ENCODE measurements at regions not wholly inside any gene's neighbourhood (a gene's known extent, or its start where the extent isn't known, plus 50 kb on each side); places are given as distances from the start of the nearest gene placed in this dataset.

DNA sequence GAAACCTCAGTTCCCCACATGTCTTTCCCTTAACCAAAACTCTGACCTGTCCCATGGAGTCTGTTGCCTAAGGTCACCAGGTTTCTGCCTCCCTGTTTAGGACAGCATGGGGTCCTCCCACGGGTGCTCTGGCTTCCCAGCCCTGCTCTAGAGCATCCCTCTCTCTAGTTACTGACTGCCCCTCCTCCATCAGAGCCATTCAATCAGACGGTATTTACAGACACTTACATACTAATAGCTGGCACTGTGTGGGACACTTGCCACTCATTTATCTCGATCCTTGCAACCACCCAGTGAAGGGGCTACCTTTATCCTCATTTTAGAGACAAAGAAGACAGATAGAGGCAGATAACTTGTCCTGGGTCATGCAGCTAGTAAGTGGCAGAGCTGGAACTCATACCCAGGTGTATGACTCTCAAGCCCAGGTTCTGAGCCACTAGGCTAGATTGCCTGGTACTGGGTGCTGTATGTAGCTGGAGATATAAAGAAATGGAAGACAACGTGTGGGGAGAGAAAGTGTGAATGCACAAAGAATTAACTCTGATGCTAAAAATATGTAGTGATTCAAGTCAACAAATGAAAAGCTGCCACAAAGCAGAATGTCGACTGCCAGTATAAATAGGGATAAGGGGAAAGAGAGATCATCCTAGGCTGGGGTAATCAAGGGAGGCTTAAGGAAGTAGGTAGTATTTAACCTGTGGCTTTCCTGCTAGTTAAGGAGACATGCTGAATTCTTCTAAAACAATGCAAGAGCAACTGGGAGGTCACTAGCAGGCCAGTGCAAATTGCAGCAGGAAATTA, 52.5 kb upstream of the PDE8B start:
- TF ChIP-seq, protein P1, sequence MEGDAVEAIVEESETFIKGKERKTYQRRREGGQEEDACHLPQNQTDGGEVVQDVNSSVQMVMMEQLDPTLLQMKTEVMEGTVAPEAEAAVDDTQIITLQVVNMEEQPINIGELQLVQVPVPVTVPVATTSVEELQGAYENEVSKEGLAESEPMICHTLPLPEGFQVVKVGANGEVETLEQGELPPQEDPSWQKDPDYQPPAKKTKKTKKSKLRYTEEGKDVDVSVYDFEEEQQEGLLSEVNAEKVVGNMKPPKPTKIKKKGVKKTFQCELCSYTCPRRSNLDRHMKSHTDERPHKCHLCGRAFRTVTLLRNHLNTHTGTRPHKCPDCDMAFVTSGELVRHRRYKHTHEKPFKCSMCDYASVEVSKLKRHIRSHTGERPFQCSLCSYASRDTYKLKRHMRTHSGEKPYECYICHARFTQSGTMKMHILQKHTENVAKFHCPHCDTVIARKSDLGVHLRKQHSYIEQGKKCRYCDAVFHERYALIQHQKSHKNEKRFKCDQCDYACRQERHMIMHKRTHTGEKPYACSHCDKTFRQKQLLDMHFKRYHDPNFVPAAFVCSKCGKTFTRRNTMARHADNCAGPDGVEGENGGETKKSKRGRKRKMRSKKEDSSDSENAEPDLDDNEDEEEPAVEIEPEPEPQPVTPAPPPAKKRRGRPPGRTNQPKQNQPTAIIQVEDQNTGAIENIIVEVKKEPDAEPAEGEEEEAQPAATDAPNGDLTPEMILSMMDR (IDR thresholded peaks at IDR 0.05; ENCODE audit: unreplicated experiment) = no peak
- Mint-ChIP-seq H3K9me3 (ENCODE audit: low read depth, unreplicated experiment) (no peaks in the 10 kb centered on the region), H3K27me3 (ENCODE audit: unreplicated experiment) (no peaks in the 10 kb centered on the region), H3K4me3 (ENCODE audit: low read depth, unreplicated experiment) (no peak overlapping the region), H3K4me1 (ENCODE audit: low read depth, unreplicated experiment) (no peaks in the 10 kb centered on the region), H3K36me3 (ENCODE audit: insufficient read depth, unreplicated experiment) (no peaks in the 10 kb centered on the region), H3K27ac (ENCODE audit: unreplicated experiment) (no peak overlapping the region)
- no TSS peak for BruUV-seq (replicated peaks)
- CTCF ChIA-PET = no interaction called here
- no peak for DNase-seq
- intact Hi-C loops (cut with micrococcal nuclease; ENCODE audit: unreplicated experiment) = no loop called here

GRCh38 chr5:77156379-77156778, 54.1 kb upstream of the PDE8B start:
- DNase-seq = no peak
- intact Hi-C loops (cut with micrococcal nuclease; ENCODE audit: unreplicated experiment) = no loop called here
- no TSS peak for BruUV-seq (replicated peaks)
- CTCF ChIA-PET = no interaction called here
- TF ChIP-seq, protein P1 (IDR thresholded peaks at IDR 0.05; ENCODE audit: unreplicated experiment) = no peak
- Mint-ChIP-seq H3K27me3 (ENCODE audit: unreplicated experiment) (no peaks in the 10 kb centered on the region), H3K36me3 (ENCODE audit: insufficient read depth, unreplicated experiment) (no peaks in the 10 kb centered on the region), H3K27ac (ENCODE audit: unreplicated experiment) (no peak overlapping the region), H3K4me3 (ENCODE audit: low read depth, unreplicated experiment) (no peak overlapping the region), H3K4me1 (ENCODE audit: low read depth, unreplicated experiment) (no peaks in the 10 kb centered on the region), H3K9me3 (ENCODE audit: low read depth, unreplicated experiment) (no peaks in the 10 kb centered on the region)

- BruUV-seq (replicated peaks) = no TSS peak
- no peak for DNase-seq
- CTCF ChIA-PET = no interaction called here
- intact Hi-C loops (cut with micrococcal nuclease; ENCODE audit: unreplicated experiment) = no loop called here
- TF ChIP-seq, protein P1 (IDR thresholded peaks at IDR 0.05; ENCODE audit: unreplicated experiment) = no peak
- Mint-ChIP-seq H3K4me1 (ENCODE audit: low read depth, unreplicated experiment) (no peaks in the 10 kb centered on the region), H3K27me3 (ENCODE audit: unreplicated experiment) (no peaks in the 10 kb centered on the region), H3K9me3 (ENCODE audit: low read depth, unreplicated experiment) (no peaks in the 10 kb centered on the region), H3K4me3 (ENCODE audit: low read depth, unreplicated experiment) (no peak overlapping the region), H3K27ac (ENCODE audit: unreplicated experiment) (no peak overlapping the region), H3K36me3 (ENCODE audit: insufficient read depth, unreplicated experiment) (no peaks in the 10 kb centered on the region)
Observed at GRCh38 chr5:77155179-77155785, 55.2 kb upstream of the PDE8B start.

DNA sequence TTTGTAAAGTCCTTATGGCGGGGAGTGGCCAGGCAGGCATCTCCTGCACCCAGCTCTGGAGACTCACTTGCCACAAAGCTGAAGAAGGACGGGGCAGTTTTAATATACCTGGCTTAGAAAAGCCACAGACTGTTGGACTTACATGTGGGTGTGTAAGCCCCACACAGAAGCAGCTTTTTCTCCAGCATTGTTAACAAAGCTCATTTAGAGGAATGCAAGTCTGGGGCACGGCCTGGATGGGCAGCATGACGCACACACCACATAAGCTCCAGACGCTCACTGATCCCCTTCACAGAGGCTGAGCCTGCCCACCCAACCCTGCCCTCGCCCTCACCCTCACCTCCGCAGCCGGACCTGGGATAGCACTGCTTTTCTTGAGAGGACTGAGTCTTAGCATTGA, 58.0 kb upstream of the PDE8B start:
- TF ChIP-seq, protein P1 (IDR thresholded peaks at IDR 0.05; ENCODE audit: unreplicated experiment) = no peak
- no TSS peak for BruUV-seq (replicated peaks)
- CTCF ChIA-PET = no interaction called here
- no peaks in the 10 kb centered on the region for H3K27me3 Mint-ChIP-seq (ENCODE audit: unreplicated experiment)
- DNase-seq = no peak
- H3K4me3 Mint-ChIP-seq (ENCODE audit: low read depth, unreplicated experiment) = no peak overlapping the region
- H3K9me3 Mint-ChIP-seq (ENCODE audit: low read depth, unreplicated experiment) = no peaks in the 10 kb centered on the region
- H3K27ac Mint-ChIP-seq (ENCODE audit: unreplicated experiment) = no peak overlapping the region
- no peaks in the 10 kb centered on the region for H3K4me1 Mint-ChIP-seq (ENCODE audit: low read depth, unreplicated experiment)
- intact Hi-C loops (cut with micrococcal nuclease; ENCODE audit: unreplicated experiment) = no loop called here
- no peaks in the 10 kb centered on the region for H3K36me3 Mint-ChIP-seq (ENCODE audit: insufficient read depth, unreplicated experiment)

Data from Calu3 (cell line).